ENCODE measurements at regions not wholly inside any gene's neighbourhood (a gene's known extent, or its start where the extent isn't known, plus 50 kb on each side); places are given as distances from the start of the nearest gene placed in this dataset.
A peak's percentile ranks its signal among the peaks of the same experiment; 100 is the strongest.
"Not testable (repeated sequence)": the region's sequence is repeated elsewhere in the genome, so short reads cannot be mapped to it uniquely, and the experiment has no call there.

GRCh38 chr5:116912221-116912620 is 337.6 kb upstream of the SEMA6A start:
- peak in 1 of 2 experiments; percentile 29 for DNase-seq

GRCh38 chr5:116911074-116911473 is 336.5 kb upstream of the SEMA6A start:
- no peak for DNase-seq

DNA sequence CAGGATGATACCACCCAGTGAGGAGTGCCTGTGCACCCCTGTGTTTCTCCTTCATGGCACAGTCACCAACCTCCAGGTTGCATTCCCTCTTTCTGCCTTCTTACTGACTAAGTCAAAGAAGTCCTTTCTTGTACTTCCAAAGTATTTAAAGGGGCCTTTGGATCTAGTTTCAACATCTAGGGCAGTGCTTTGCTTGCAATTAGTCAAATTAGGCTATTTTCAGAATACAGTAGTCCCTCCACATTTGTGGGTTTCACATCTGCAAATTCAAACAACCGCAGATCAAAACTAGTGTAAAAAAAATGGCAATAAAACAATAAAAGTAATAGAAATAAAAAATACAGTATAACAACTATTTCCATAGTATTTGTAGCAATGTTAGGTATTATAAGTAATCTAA is 333.9 kb upstream of the SEMA6A start:
- DNase-seq: no peak

- no peak for DNase-seq
These were observed 331.3 kb upstream of the SEMA6A start for GRCh38 chr5:116905885-116906284.

- no peak for DNase-seq
These were observed 326.2 kb upstream of the SEMA6A start for GRCh38 chr5:116900793-116901192.

GRCh38 chr5:116898917-116899316 is 324.3 kb upstream of the SEMA6A start:
- no peak for DNase-seq

DNA sequence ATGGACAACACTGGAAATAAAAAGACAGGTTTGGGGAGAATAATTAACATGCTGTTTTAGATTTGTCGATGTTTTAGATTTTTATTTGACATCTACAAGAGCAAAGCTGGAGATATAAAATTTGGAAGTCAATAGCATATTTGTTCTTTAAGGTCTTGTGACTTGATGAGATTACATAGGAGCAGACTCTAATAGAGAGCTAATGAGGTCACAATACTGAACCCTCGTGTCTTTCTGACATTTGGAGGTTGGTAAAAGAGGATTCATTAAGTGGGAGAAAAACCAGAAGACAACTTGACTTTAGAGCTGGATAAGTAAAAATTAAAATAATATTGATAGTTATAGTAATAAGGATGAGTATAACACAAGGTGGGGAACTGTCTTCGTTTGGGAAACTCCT is 322.7 kb upstream of the SEMA6A start:
- no peak for DNase-seq

DNA sequence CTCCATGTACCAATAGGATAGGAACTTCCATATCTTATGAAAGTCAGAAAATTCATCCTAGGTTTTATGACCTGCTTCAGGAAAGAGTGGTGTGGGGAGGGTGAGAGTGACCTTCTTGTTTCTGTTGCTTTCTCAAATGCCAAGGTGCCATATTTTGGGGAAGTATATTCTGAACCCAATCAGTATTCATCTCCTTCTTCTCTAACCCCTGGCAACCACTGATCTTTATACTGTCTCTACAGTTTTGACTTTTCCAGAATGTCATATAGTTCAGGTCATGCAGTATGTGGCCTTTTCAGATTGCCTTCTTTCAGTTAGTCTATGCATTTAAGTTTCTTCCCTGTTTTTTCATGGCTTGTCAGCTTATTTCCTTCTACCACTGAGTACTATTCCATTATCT is 321.4 kb upstream of the SEMA6A start:
- DNase-seq: no peak

- DNase-seq: no peak
These were observed 318.4 kb upstream of the SEMA6A start for GRCh38 chr5:116892993-116893392.

GRCh38 chr5:116887104-116887503 is 312.5 kb upstream of the SEMA6A start:
- DNase-seq: no peak

DNA sequence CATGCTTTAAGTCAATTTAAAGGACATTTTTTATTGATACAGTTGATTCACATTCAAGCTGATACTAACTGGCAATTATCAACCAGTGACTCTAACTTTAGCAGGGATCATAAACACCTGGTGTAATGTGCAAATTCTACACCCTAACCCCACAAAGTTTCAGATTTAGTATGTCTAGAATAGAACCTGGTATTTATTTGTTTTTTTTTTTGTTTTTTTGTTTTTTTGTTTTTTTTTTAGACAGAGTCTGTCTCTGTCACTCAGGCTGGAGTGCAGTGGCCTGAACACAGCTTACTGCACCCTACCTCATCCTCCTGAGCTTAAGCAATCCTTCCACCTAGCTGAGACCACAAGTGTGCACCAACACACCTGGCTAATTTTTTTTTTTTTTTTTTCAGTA is 311.2 kb upstream of the SEMA6A start:
- no peak for DNase-seq

DNA sequence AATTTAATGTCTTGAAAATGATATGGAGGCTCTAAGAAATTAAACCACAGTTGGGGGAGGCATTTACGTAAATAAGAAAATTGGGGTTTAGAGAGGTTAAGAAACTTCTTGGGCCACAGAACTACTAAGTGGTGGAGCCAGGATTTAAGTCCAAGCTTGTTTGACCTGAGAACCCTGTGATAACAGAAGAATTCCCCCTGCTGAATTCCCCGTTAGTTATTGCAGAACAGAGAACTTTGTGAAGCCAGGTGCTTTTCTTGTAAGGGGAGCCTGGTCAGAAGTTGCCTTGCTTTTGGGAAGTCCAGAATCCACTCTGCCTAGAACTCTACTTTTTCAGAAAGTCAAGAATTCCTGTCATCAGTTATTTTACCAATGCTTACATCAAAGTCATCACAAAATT is 309.3 kb upstream of the SEMA6A start:
- DNase-seq: no peak

DNA sequence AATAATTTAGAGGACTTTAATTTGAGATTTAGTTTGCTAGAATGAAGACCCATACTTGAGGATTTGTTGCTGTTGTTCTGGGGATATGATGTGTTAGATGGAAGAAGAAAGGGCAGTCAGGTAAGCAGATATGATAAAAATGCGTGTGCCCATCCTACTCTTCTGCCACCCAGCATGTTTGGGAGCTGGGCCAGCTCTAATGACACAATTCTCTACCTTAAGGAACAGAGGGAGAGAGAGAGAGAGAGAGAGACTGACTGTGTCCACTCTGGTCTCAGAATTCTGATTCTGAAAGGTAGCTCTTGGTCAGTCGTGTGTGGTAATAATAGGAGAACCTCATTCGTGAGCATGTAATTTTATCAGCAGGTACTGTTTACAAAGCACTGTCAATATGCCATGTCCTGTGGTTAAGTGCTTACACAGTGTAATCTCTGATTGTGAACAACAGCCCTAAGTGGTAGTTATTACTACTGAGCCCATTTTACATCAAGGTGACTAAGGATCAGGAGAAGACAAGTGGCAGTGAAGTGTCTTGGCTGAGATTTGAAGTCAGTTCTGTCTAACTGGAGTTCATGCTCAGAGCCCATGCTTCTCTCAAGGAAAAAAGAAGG is 307.4 kb upstream of the SEMA6A start:
- DNase-seq: no peak

DNA sequence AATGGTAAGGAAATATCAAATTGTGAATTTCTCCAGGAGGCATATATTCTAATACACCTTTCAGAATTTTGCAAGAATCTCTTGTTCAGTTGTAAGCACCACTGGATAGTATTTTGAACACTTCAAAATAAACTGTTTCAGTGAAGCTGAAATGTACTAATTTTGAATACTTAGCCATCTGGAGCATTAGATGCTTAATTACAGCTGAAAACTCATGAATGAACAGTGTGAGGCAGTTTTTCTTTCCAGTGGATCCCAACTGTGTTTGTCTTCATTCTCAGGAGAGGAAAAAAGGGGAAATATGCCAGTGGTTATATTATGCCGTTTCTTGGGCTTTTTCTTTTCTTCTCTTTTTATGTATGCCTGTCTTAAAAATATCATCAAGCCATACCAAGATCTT is 306.0 kb upstream of the SEMA6A start:
- DNase-seq: peak in 1 of 2 experiments; percentile 45

DNA sequence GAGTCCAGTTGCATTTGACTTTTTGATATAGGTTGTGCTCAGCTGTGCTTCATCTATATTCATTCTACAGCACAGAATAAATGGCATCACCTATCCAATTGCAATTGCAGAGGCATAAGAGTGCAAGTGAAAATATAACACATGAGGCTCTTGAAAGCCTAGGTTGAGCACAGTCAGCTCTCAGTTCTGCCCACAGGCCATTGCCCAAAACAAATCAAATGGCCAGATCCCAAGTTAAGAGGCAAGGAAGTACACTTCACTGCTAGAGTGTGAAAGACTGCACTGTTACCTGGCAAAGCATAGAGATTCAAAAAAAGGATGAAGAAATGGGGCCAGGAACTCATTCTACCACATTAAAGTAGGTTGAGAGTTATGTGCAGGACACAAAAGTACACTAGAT is 305.5 kb upstream of the SEMA6A start:
- DNase-seq: no peak

- DNase-seq: no peak
These were observed 301.7 kb upstream of the SEMA6A start for GRCh38 chr5:116876240-116876840.

DNA sequence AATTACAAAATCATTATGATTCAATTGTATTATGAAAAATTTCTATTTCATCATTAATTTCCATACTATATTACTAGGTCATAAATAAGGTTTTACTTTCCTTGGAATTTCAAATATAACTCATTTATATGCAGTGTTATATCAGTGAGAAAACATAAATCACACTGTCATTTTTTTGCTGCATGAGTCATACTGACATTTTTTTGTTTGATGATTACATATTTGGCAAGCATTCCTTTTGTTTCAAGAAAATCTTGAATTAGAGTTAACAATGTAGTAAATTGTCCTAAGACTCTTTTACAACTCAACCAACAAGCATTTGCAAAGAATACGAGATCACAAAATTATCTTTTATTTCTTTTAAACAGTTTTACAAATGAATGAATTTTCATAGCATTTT is 298.4 kb upstream of the SEMA6A start:
- DNase-seq: peak in 1 of 2 experiments; percentile 20

DNA sequence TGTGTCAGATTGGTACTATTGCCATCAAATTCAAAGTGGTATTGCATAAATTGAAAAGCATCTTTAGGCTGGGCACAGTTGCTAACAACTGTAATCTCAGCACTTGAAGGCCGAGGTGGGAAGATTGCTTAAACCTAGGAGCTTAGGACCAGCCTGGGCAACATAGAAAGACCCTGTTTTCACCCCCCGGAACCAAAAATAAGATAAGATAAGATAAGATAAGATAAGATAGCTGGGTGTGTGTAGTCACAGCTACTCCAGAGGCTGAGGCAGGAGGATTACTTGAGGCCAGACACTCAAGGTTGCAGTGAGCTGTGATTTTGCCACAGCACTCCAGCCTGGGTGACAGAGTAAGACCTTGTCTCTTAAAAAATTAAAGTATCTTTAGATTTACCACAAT is 297.9 kb upstream of the SEMA6A start:
- DNase-seq: no peak

GRCh38 chr5:116867825-116868224 is 293.2 kb upstream of the SEMA6A start:
- DNase-seq: not testable (repeated sequence)

GRCh38 chr5:116865651-116866050 is 291.0 kb upstream of the SEMA6A start:
- no peak for DNase-seq

DNA sequence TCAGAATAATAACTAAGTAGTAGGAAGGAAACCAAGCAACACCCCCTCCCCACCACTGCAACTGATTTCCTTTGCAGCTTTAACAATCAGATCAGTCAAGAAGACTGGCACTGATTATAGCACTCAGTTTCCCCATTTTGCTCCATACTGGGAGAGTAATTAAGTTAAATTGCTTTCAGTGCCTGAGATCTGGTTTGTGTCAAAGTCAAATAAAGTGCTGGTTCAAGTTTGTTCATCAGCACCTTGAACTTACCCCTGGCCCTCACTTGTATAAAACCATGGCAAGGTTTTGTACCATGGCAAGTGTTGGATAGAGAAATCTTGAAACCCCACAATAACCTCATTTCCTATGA is 290.2 kb upstream of the SEMA6A start:
- DNase-seq: no peak

DNA sequence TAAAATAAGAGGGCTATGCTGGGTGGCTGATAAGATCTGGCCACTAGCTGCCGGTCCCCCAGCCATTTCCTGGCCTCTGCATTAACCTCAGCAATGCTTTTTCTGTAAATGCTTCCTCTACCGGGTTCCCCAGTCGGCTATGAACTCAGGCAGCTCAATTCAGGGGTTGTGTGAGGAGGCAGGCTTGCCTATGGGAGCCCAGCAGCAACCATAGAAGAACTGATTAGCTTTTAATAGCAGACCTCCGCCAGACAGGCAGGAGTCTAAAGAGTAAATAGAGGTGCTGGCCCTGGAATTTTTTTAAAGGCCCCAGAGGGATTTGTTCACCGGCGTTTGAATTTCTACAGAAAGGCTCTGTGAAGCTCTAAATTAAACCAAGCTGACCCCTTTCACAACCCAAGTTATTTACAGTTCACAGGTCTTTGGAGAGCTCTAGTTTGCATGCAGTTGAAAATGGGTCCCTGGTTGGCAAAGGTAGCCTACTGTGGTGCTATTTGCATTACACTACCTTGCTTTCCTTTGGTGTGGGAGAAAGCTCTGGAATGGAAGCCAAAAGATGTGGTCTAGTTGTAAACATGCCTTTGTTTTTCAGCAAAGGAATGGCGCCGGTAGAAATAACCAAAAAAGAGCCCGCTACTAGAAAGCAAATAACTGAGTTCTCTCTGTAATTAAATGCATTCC is 289.7 kb upstream of the SEMA6A start:
- DNase-seq: no peak

DNA sequence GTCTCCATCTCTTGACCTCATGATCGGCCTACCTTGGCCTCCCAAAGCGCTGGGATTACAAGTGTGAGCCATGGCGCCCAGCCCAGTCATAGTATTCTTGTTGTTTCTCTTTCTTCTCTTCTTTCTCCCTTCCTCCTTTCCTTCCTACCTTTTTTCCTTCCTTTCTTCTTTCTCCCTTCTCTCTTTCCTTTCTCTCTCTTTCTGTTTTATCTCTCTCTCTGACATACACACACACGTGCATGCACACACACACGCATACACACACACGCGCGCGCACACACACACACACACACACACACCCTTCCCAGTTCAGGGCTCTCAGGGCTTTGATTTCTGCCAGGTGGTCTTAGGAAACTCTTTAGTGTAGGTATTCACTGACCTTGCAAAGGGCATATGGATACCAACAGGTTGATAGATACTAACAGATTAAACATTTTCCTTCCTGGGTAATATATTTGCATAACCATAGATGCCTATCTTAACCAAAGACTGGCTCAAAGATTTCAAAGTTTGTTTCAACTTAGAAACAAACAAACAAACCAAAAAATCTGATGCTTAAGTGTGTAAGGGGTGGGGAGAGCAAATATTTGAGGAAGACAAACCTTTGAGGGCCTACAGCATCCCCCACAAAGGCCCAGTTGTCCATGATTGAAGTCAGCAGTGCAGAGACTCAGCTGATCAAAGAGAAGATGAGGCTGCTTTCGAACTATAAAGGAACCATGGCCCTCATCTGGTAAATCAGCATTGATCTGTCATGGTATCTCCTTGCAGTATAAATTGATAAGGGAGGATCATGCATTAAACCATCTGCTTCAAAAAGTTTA is 288.2 kb upstream of the SEMA6A start:
- no peak for DNase-seq

GRCh38 chr5:116861666-116862065 is 287.0 kb upstream of the SEMA6A start:
- no peak for DNase-seq

Measured in NCI-H446 (cell line).